H9 (cell line): ENCODE measurements at regions not wholly inside any gene's neighbourhood (a gene's known extent, or its start where the extent isn't known, plus 50 kb on each side); places are given as distances from the start of the nearest gene placed in this dataset.

Experiments
- DNase-seq: peaks from one replicate; pipeline ENCODE4 v3.0.0-alpha.2; 2017
- H2AFZ ChIP-seq: one replicate; pipeline ENCODE4 v1.6.1; 2013; ENCODE audit warnings: mild to moderate bottlenecking, low read length, control low read depth, moderate library complexity
- H2AK5ac ChIP-seq: 2 replicates; pipeline ENCODE4 v1.6.1; 2013; ENCODE audit warnings: low read length, control low read depth, mixed read lengths; ENCODE audit not compliant: insufficient read length
- H2BK120ac ChIP-seq: one replicate; pipeline ENCODE4 v1.6.1; 2013; ENCODE audit warnings: low read depth, mild to moderate bottlenecking, low read length, control low read depth, inconsistent platforms; ENCODE audit not compliant: poor library complexity, severe bottlenecking
- H2BK12ac ChIP-seq: 2 replicates; pipeline ENCODE4 v1.6.1; 2013; ENCODE audit warnings: low read length, control low read depth, mixed read lengths, low read depth; ENCODE audit not compliant: insufficient read length
- H2BK15ac ChIP-seq: 2 replicates; pipeline ENCODE4 v1.6.1; 2013; ENCODE audit warnings: low read depth, low read length, control low read depth
- H2BK20ac ChIP-seq: one replicate; pipeline ENCODE4 v1.6.1; 2013; ENCODE audit warnings: low read depth, mild to moderate bottlenecking, low read length, control low read depth, inconsistent platforms; ENCODE audit not compliant: poor library complexity, severe bottlenecking
- H2BK5ac ChIP-seq: 2 replicates; pipeline ENCODE4 v1.6.1; 2013; ENCODE audit warnings: low read length, control low read depth, mixed read lengths; ENCODE audit not compliant: insufficient read length
- H3K14ac ChIP-seq: 2 replicates; pipeline ENCODE4 v1.6.1; 2013; ENCODE audit warnings: low read length, control low read depth; ENCODE audit not compliant: insufficient read depth
- H3K18ac ChIP-seq: 2 replicates; pipeline ENCODE4 v1.6.1; 2013; ENCODE audit warnings: low read depth, mild to moderate bottlenecking, mixed read lengths, low read length, control low read depth; ENCODE audit not compliant: insufficient read length
- H3K23ac ChIP-seq: 2 replicates; pipeline ENCODE4 v1.6.1; 2013; ENCODE audit warnings: low read length, control low read depth, mixed read lengths, low read depth; ENCODE audit not compliant: insufficient read length
- H3K23me2 ChIP-seq: 2 replicates; pipeline ENCODE4 v1.6.1; 2013; ENCODE audit warnings: low read depth, mild to moderate bottlenecking, mixed read lengths, low read length, control low read depth; ENCODE audit not compliant: insufficient read length, poor library complexity, severe bottlenecking
- H3K27ac ChIP-seq: 2 replicates; pipeline ENCODE4 v1.5.1; 2013; ENCODE audit warnings: low read length, control low read depth, mixed read lengths, low read depth; ENCODE audit not compliant: insufficient read length
- H3K27me3 ChIP-seq: 2 replicates; pipeline ENCODE4 v1.6.1; 2013; ENCODE audit warnings: low read length, control low read depth, inconsistent platforms; ENCODE audit not compliant: insufficient read depth
- H3K4ac ChIP-seq: 2 replicates; pipeline ENCODE4 v1.6.1; 2013; ENCODE audit warnings: low read depth, mild to moderate bottlenecking, control low read depth, inconsistent platforms, low read length, moderate library complexity
- H3K4me1 ChIP-seq: 2 replicates; pipeline ENCODE4 v1.6.1; 2013; ENCODE audit warnings: low read length, control low read depth, inconsistent platforms; ENCODE audit not compliant: insufficient read depth
- H3K4me2 ChIP-seq: 2 replicates; pipeline ENCODE4 v1.6.1; 2013; ENCODE audit warnings: low read length, control low read depth, mixed read lengths; ENCODE audit not compliant: insufficient read length, insufficient read depth
- H3K56ac ChIP-seq: 2 replicates; pipeline ENCODE4 v1.6.1; 2013; ENCODE audit warnings: low read depth, mild to moderate bottlenecking, mixed read lengths, low read length, control low read depth; ENCODE audit not compliant: insufficient read length
- H3K79me1 ChIP-seq: 2 replicates; pipeline ENCODE4 v1.6.1; 2013; ENCODE audit warnings: low read depth, mild to moderate bottlenecking, moderate library complexity, low read length, control low read depth, inconsistent platforms; ENCODE audit not compliant: insufficient read depth, poor library complexity, severe bottlenecking
- H3K79me2 ChIP-seq: 2 replicates; pipeline ENCODE4 v1.6.1; 2013; ENCODE audit warnings: low read length, control low read depth, inconsistent platforms; ENCODE audit not compliant: insufficient read depth
- H3K9ac ChIP-seq: 2 replicates; pipeline ENCODE4 v1.6.1; 2013; ENCODE audit warnings: low read length, control low read depth, mixed read lengths; ENCODE audit not compliant: insufficient read length; ENCODE audit errors: extremely low read depth
- H3K9me3 ChIP-seq: one replicate; pipeline ENCODE4 v1.6.1; 2013; ENCODE audit warnings: low read depth, low read length, inconsistent platforms; ENCODE audit not compliant: control insufficient read depth
- H3T11ph ChIP-seq: one replicate; pipeline ENCODE4 v1.6.1; 2013; ENCODE audit warnings: mild to moderate bottlenecking, low read length, control low read depth, inconsistent platforms
- H4K20me1 ChIP-seq: one replicate; pipeline ENCODE4 v1.6.1; 2013; ENCODE audit not compliant: control insufficient read depth, insufficient read length, insufficient read depth
- H4K5ac ChIP-seq: 2 replicates; pipeline ENCODE4 v1.6.1; 2013; ENCODE audit warnings: low read depth, mild to moderate bottlenecking, mixed read lengths, low read length, control low read depth; ENCODE audit not compliant: insufficient read length
- H4K8ac ChIP-seq: replicated peaks from 2 replicates; pipeline ENCODE4 v1.6.1; 2013; ENCODE audit warnings: low read length, control low read depth, mixed read lengths, low read depth; ENCODE audit not compliant: insufficient read length
- H4K91ac ChIP-seq: 2 replicates; pipeline ENCODE4 v1.6.1; 2013; ENCODE audit warnings: low read depth, mild to moderate bottlenecking, moderate library complexity, mixed read lengths, low read length, control low read depth; ENCODE audit not compliant: insufficient read length
- H3K27ac Mint-ChIP-seq, 3 experiments: 2 replicates in 2 of 3; 3 replicates in 1 of 3; pipeline ENCODE4 v1.8.0; 2020 to 2021; ENCODE audit warnings: mixed read lengths in 3 of 3, mild to moderate bottlenecking in 1 of 3, moderate library complexity in 1 of 3
- H3K27me3 Mint-ChIP-seq: 2 replicates; pipeline ENCODE4 v1.8.0; 2021; ENCODE audit warnings: low read depth, mild to moderate bottlenecking, moderate library complexity, mixed read lengths
- H3K36me3 Mint-ChIP-seq, 3 experiments: 2 replicates in 2 of 3; 3 replicates in 1 of 3; pipeline ENCODE4 v1.8.0; 2020 to 2021; ENCODE audit warnings: low read depth in 3 of 3, mixed read lengths in 3 of 3; ENCODE audit not compliant: insufficient read depth in 1 of 3
- H3K4me1 Mint-ChIP-seq, 2 experiments: 2 replicates each; pipeline ENCODE4 v1.8.0; 2020; ENCODE audit warnings: mixed read lengths in 2 of 2
- H3K4me3 Mint-ChIP-seq, 2 experiments: 2 replicates in 1 of 2; 3 replicates in 1 of 2; pipeline ENCODE4 v1.8.0; 2020 to 2021; ENCODE audit warnings: mild to moderate bottlenecking in 2 of 2, mixed read lengths in 2 of 2, moderate library complexity in 1 of 2
- H3K9me3 Mint-ChIP-seq, 2 experiments: 2 replicates in 1 of 2; 3 replicates in 1 of 2; pipeline ENCODE4 v1.8.0; 2020; ENCODE audit warnings: mild to moderate bottlenecking in 2 of 2, mixed read lengths in 2 of 2, moderate library complexity in 1 of 2
- WGBS: extraction: QIAGEN DNeasy Blood & Tissue Kit; methylation state at CpG from one replicate; pipeline ENCODE4 v1.1.7; 2013; ENCODE audit warnings: missing lambda C conversion rate, low lambda C conversion rate, mixed read lengths; ENCODE audit not compliant: insufficient read length; ENCODE audit errors: extremely low coverage; 5-methylcytosine and 5-hydroxymethylcytosine counted together
- TF ChIP-seq, protein P1 (sequence below): fragments of 200-600 bp; sonication (generic); conservative IDR thresholded peaks from 3 replicates; pipeline ENCODE4 v1.8.0; 2021; ENCODE audit warnings: antibody characterized with exemption, mild to moderate bottlenecking

- no CpG with 5 or more reads among the region's 6 CpGs for WGBS
Measured at GRCh38 chr9:109579191-109579948, 81.3 kb upstream of the PTPN3 start.

More at GRCh38 chr9:109579191-109579948, 81.3 kb upstream of the PTPN3 start:
- no peak overlapping the region for H2AFZ ChIP-seq
- no peak overlapping the region for H4K5ac ChIP-seq
- H3K23ac ChIP-seq, result no peak overlapping the region
- no peaks in the 10 kb centered on the region for H3K4me1 ChIP-seq
- no peaks in the 10 kb centered on the region for H3K27me3 Mint-ChIP-seq
- H4K20me1 ChIP-seq, result no peaks in the 10 kb centered on the region
- H3T11ph ChIP-seq, result no peak overlapping the region
- H3K9me3 ChIP-seq, result no peaks in the 10 kb centered on the region
- no peak overlapping the region; a peak in 1 of 7 replicates for H3K27ac Mint-ChIP-seq
- H3K79me2 ChIP-seq, result no peaks in the 10 kb centered on the region
- H3K36me3 Mint-ChIP-seq, result no peaks in the 10 kb centered on the region
- H3K4ac ChIP-seq, result no peak overlapping the region
- H3K79me1 ChIP-seq, result no peaks in the 10 kb centered on the region
- H3K23me2 ChIP-seq, result no peaks in the 10 kb centered on the region
- no peaks in the 10 kb centered on the region for H3K27me3 ChIP-seq
- TF ChIP-seq, protein P1, sequence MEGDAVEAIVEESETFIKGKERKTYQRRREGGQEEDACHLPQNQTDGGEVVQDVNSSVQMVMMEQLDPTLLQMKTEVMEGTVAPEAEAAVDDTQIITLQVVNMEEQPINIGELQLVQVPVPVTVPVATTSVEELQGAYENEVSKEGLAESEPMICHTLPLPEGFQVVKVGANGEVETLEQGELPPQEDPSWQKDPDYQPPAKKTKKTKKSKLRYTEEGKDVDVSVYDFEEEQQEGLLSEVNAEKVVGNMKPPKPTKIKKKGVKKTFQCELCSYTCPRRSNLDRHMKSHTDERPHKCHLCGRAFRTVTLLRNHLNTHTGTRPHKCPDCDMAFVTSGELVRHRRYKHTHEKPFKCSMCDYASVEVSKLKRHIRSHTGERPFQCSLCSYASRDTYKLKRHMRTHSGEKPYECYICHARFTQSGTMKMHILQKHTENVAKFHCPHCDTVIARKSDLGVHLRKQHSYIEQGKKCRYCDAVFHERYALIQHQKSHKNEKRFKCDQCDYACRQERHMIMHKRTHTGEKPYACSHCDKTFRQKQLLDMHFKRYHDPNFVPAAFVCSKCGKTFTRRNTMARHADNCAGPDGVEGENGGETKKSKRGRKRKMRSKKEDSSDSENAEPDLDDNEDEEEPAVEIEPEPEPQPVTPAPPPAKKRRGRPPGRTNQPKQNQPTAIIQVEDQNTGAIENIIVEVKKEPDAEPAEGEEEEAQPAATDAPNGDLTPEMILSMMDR, result no peak
- H2BK5ac ChIP-seq, result no peak overlapping the region
- DNase-seq, result no peak
- no peak overlapping the region for H2AK5ac ChIP-seq
- H4K91ac ChIP-seq, result no peak overlapping the region
- H2BK120ac ChIP-seq, result no peak overlapping the region
- no peak overlapping the region for H4K8ac ChIP-seq
- H3K4me2 ChIP-seq, result no peak overlapping the region
- no peak overlapping the region for H3K27ac ChIP-seq
- no peak overlapping the region for H3K9ac ChIP-seq
- H2BK20ac ChIP-seq, result no peak overlapping the region
- H3K18ac ChIP-seq, result no peak overlapping the region
- H2BK15ac ChIP-seq, result no peak overlapping the region
- H3K4me3 Mint-ChIP-seq, result no peak overlapping the region
- no peak overlapping the region for H3K14ac ChIP-seq
- no peak overlapping the region for H2BK12ac ChIP-seq
- H3K4me1 Mint-ChIP-seq, result no peaks in the 10 kb centered on the region
- no peak overlapping the region for H3K56ac ChIP-seq
- H3K9me3 Mint-ChIP-seq, result peaks cover 0 to 10% of the 10 kb centered on the region in 2 experiments; a peak in 3 of 5 replicates
